HG03159 (cell line): ENCODE measurements at regions not wholly inside any gene's neighbourhood (a gene's known extent, or its start where the extent isn't known, plus 50 kb on each side); places are given as distances from the start of the nearest gene placed in this dataset.
"Not testable (repeated sequence)": the region's sequence is repeated elsewhere in the genome, so short reads cannot be mapped to it uniquely, and the experiment has no call there.

Experiments
- ATAC-seq: cut with Tn5 transposase; IDR thresholded peaks from one replicate; pipeline ENCODE4 v1.9.1; 2021; ENCODE audit warnings: mild to moderate bottlenecking, moderate library complexity; ENCODE audit not compliant: unreplicated experiment

DNA sequence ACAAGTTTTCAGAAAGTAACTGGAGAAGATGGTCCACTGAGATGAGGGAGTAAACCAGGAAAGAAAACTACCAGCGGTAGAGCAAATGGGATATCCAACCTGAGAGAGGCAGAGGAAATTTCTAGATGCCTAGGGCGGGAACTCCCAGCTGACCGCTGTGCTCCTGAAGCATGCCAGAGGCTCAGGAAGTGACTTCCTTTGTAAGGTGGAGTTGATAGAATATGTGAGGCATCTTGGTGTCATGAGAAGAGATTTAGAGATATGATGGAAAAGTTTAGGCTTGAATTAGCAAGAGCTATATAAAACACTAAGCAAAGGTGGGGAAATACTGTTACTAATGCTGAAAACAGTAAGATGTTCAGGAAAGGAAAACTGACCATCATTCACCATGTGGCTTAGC lies 124.1 kb downstream of the C9orf152 start:
- ATAC-seq: no peak

- ATAC-seq: no peak
Measured at GRCh38 chr9:110086537-110086936, 121.4 kb downstream of the C9orf152 start.

DNA sequence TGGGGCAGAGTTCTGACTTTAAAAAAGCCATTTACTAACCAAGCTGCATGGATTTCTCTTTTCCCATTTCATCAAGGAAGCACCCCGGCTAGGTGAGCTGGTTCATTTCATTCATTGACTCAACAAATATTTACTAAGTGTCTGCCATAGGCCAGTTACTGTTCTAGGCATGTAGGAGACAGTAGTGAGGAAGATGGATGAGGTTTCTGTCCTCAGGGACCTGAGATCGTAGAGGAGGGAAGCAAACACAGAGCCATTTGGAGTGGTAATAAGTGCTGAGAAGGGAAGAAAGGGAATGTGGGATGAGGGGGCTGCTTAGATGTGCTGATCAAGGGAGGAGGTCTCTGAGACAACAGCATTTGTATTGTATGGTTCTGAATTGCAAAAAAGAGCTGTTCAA lies 120.4 kb downstream of the C9orf152 start:
- no peak for ATAC-seq

GRCh38 chr9:110088099-110088498 lies 119.9 kb downstream of the C9orf152 start:
- no peak for ATAC-seq

- no peak for ATAC-seq
Measured at GRCh38 chr9:110089681-110090370, 118.1 kb downstream of the C9orf152 start.

DNA sequence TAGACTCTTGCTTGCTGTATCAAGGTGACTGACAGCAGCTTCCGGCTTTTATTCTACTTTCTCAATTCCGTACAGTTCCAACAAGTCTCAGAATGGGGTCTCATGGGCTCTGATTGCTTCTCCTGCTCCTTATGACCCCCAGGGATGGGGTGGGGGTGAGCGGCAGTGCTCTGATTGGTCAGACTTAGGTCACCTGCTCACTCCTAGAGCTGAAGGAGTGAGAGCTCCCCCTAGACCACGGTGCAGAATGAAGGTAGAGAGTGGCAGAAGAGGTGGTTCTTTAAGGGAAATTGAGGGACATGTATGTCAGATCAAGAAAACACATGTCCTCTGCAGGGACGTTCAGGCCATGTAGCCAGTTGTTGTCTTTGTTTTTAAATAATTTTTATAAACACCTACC lies 115.2 kb downstream of the C9orf152 start:
- ATAC-seq: no peak

DNA sequence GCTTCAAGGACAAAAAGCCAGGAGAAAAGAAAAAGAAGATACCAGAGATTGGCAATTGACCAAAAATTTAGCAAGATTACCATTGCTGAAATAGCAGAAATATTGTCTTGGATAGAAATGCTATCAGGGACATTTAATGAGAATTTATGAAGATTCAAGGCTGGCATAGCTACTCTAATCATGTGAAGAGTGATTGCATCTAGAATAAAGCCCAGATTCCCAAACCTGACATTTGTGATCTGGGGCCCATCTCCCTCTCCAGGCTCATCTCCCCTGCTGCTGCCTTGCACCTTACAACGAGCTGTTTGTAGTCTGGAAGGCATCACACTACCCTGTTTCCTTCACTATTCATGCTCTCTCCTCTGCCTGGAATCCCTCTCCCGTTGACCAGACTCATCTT lies 114.5 kb downstream of the C9orf152 start:
- ATAC-seq: no peak

GRCh38 chr9:110093871-110094270 lies 114.1 kb downstream of the C9orf152 start:
- no peak for ATAC-seq

DNA sequence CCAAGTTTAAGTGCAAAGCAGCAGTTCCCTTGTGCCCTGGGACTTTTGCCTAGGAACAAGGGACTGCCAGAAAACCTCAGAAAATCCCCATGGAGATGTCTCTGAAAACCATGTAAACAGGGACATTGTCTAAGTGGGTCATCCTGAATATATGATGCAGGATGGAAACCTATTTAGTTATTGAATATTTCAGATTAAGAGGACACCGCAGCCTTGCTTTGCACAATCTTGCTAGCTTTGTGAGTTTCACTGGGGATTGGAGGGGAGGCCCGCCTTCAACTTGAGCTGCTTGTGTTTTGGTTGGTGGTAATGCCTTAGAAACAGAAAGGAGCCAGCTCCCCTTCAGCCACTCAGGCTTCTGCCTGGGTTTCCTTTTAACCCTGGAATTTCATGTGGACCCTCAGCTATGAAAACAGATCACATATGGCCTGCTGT lies 112.8 kb downstream of the C9orf152 start:
- ATAC-seq: no peak

DNA sequence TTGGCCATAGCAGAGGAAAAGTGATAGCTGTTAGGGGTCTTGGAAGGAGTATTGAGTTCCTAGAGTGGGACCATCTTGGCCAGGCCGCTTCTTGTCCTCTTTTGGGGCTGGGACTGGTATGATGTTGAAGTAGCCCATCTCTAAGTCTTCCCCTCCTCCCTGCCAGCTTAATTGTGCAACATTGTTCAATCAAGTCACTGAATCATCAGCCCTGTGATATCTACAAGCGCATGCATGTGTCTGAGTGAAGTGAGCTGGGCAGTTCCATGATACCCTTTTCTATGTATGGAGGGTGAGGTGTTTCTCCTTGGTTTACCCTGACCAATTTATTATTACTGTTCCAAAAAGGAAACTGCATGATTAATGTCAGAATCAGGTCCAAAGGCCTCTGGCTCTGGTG lies 112.2 kb downstream of the C9orf152 start:
- no peak for ATAC-seq

- not testable (repeated sequence) for ATAC-seq
Measured at GRCh38 chr9:110096674-110097073, 111.3 kb downstream of the C9orf152 start.

- no peak for ATAC-seq
Measured at GRCh38 chr9:110099236-110100095, 108.5 kb downstream of the C9orf152 start.

DNA sequence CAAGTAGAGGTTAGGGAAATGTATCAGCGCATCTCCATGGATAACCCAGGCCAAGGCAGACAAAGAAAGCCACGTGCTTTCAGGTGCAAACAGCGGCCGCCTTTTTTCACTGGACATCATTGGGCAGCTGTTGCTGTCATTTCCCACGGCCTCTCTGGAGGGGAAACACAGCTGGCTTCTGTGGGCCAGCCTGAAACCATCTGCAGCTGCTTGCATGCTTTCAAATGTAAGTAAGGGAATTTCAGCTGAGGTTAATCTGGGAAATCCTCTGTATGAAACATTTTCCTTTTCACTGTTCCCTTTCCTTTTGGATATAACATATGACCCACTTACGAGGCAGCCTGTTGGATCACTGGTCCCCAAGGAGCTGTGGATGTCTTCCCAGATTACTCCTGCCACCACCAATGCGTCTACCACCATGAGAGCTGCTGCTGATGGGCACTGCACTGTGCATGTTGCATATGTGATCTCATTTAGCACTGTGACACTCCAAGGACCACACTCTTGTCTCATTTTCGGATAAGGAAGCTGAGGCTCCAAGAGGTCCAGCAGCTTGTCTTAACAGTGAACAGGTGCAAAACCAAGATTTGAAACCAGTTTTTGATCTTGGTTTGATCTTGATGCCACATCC lies 106.3 kb downstream of the C9orf152 start:
- peak; percentile 66 for ATAC-seq

DNA sequence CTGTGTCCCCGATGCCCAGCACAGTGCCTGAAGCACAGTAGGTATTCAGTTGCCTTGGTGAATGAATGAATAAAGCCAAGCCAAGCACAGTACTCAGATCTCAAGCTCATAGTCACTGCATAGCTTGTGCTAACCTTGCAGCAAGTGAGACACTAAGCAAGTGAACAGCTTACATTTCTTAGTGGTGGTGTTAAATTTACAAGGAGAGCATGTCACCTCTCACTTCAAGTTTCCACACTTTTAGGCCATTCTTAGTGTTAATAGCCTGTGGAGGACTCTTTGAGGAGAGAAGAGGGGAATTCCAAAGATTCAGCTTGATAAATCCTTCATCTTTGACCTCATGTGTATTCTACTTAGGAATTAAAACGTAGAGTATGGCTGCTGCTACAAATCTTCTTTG lies 104.7 kb downstream of the C9orf152 start:
- ATAC-seq: no peak

DNA sequence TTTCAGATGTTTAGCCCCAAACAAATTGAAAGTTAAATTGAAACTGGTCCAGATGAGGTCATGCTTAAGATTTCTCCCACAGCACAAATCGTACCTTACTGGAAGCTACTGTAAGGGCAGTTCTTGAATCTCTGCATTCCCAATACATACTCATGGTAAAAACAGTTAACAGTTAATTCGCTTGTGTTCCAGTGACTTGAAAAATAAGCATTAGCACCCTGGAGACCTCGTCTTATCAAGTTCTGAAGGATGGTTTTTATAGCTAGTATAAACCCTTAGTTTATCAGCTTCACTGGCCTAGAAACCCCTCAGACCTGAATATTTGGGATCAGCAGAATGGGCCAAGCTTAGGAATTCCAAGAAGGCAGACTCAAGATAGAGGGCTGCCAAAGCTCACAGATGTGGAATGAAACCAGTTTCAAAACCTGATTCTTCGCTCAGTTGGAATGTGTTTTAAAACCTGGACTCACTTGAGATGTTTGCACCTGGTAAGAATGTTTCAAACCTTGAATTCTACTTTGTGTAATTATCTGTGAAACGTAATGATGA lies 103.6 kb downstream of the C9orf152 start:
- ATAC-seq: no peak

DNA sequence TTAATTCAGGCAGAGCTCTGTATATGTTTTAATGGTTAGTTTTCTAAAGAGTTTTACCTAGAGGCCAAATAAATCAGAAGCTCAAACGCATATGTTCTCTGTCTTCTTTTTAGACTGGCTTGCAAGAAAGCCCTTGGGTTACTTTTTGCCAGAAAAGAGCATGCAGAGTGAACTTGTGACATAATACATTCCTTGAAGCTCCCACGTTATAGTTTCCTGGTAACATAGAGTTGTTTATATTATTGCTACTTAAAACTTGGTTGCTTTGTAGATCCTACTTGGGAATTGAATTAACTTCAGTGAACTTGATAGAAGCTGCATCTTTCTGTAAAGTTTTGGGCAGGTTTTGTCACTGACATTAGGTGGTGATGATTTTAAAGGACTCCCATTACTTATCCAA lies 102.9 kb downstream of the C9orf152 start:
- no peak for ATAC-seq

DNA sequence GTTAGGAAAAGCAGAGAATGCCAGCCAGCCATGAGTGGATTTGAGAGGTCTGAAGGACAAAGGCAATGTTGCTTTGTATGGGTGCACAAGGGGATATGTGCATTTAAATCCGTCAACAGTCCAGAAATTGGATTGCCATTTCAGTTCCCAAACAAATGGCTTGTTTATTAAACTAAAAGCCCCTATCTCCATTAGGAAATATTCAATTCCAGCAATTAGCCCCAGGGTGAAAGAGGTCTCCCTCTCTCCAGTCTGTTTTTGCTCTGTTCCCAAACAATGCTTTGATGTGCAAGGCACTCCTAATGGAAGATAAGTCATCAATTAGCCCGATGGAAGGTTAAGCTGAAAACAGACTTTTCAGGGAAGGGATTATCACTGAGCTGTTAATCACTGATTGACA lies 101.3 kb downstream of the C9orf152 start:
- no peak for ATAC-seq

- no peak for ATAC-seq
Measured at GRCh38 chr9:110109333-110110092, 98.4 kb downstream of the C9orf152 start.

GRCh38 chr9:110110154-110110553 lies 97.8 kb downstream of the C9orf152 start:
- ATAC-seq: peak; percentile 87

- ATAC-seq: no peak
Measured at GRCh38 chr9:110111868-110112267, 96.1 kb downstream of the C9orf152 start.

GRCh38 chr9:110112792-110113191 lies 95.2 kb downstream of the C9orf152 start:
- no peak for ATAC-seq
